Activated gamma-delta T cell treated with Interleukin-2 at 50 U/mL for 16 hours (primary cell): ENCODE measurements at regions not wholly inside any gene's neighbourhood (a gene's known extent, or its start where the extent isn't known, plus 50 kb on each side); places are given as distances from the start of the nearest gene placed in this dataset.

Experiments used
- DNase-seq: peaks from one replicate; pipeline ENCODE4 v3.0.0-alpha.2; 2020

- no peak for DNase-seq
These were observed 197.2 kb upstream of the POU3F3 start for GRCh38 chr2:104656571-104657163.

GRCh38 chr2:104658144-104658835 is 195.6 kb upstream of the POU3F3 start:
- DNase-seq, result peak; percentile 9

- DNase-seq, result no peak
These were observed 194.9 kb upstream of the POU3F3 start for GRCh38 chr2:104658904-104659591.

- no peak for DNase-seq
These were observed 192.9 kb upstream of the POU3F3 start for GRCh38 chr2:104660991-104661390.

GRCh38 chr2:104664672-104665071 is 189.2 kb upstream of the POU3F3 start:
- DNase-seq, result no peak

GRCh38 chr2:104668631-104669030 is 185.3 kb upstream of the POU3F3 start:
- DNase-seq, result no peak

- no peak for DNase-seq
These were observed 180.7 kb upstream of the POU3F3 start for GRCh38 chr2:104673225-104673624.

- no peak for DNase-seq
These were observed 175.7 kb upstream of the POU3F3 start for GRCh38 chr2:104678181-104678580.

GRCh38 chr2:104685591-104685990 is 168.3 kb upstream of the POU3F3 start:
- DNase-seq, result no peak

- DNase-seq, result no peak
These were observed 166.8 kb upstream of the POU3F3 start for GRCh38 chr2:104687147-104687546.

- DNase-seq, result no peak
These were observed 163.5 kb upstream of the POU3F3 start for GRCh38 chr2:104690255-104690984.

- no peak for DNase-seq
These were observed 155.6 kb upstream of the POU3F3 start for GRCh38 chr2:104698276-104698675.

- DNase-seq, result no peak
These were observed 152.5 kb upstream of the POU3F3 start for GRCh38 chr2:104701411-104701911.

GRCh38 chr2:104702031-104702850 is 151.7 kb upstream of the POU3F3 start:
- DNase-seq, result no peak

GRCh38 chr2:104703669-104704068 is 150.2 kb upstream of the POU3F3 start:
- no peak for DNase-seq

- no peak for DNase-seq
These were observed 149.2 kb upstream of the POU3F3 start for GRCh38 chr2:104704496-104705245.

GRCh38 chr2:104707056-104707455 is 146.9 kb upstream of the POU3F3 start:
- DNase-seq, result no peak

GRCh38 chr2:104708967-104709366 is 144.9 kb upstream of the POU3F3 start:
- no peak for DNase-seq

- DNase-seq, result no peak
These were observed 137.9 kb upstream of the POU3F3 start for GRCh38 chr2:104716061-104716460.

- DNase-seq, result no peak
These were observed 120.5 kb upstream of the POU3F3 start for GRCh38 chr2:104733226-104733943.
